Midbrain (tissue), 1 donor: ENCODE measurements at regions not wholly inside any gene's neighbourhood (a gene's known extent, or its start where the extent isn't known, plus 50 kb on each side); places are given as distances from the start of the nearest gene placed in this dataset.
"Not testable (repeated sequence)": the region's sequence is repeated elsewhere in the genome, so short reads cannot be mapped to it uniquely, and the experiment has no call there.

Experiments
- DNase-seq: peaks from one replicate; lab custom pipeline; 2025; lab: John Stamatoyannopoulos, UW

DNA sequence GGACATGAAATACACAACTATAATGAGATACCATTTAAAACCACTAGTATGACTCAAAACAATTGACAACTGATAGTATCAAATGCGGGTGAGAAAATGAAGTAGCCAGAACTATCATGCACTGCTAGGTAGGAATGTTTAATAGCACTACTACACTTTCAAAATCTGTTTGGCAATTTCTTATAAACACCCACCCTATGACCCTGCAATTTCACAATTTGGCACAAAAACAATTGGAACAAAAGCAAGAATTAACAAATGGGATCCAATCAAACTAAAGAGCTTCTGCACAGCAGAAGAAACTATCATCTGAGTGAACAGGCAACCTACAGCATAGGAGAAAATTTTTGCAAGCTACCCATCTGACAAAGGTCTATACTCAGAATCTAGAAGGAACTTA is 431.2 kb upstream of the GYPC start:
- no peak for DNase-seq

DNA sequence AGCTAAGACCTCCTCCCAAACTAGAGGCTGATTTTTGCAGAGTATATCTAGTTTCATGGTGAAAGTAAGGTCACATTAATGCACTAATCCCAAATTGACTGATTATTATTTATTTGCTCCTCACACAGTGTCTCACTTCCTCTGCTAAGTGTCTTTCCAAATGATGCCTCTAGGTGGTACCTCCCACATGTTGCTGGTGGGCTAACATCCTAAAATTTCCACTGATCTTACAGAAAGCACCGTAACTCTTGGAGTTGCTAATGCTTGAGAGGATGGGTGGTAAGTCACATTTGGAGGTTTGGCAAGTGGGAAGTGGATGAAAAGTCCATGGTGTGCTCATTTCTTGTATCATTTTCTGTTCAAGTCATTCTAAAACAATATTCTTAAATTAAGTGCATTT is 428.7 kb upstream of the GYPC start:
- DNase-seq = no peak

DNA sequence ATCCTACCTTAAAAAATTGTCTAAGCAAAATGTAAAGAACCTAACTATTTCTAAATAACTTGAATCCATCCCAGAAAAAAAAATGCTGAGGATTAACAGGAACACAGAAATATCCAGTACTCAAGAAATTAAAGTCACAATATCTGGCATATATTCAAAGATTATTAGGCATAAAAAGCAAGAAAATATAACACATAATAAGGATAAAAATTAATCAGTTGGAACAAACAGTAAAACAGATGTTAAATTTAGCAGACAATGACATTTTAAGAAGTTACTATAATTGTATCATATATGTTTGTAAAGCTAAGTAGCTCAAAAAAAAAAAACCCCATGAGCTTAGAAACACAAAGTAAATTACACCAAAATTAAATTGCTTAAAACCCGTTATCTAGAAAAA is 427.4 kb upstream of the GYPC start:
- DNase-seq = no peak

DNA sequence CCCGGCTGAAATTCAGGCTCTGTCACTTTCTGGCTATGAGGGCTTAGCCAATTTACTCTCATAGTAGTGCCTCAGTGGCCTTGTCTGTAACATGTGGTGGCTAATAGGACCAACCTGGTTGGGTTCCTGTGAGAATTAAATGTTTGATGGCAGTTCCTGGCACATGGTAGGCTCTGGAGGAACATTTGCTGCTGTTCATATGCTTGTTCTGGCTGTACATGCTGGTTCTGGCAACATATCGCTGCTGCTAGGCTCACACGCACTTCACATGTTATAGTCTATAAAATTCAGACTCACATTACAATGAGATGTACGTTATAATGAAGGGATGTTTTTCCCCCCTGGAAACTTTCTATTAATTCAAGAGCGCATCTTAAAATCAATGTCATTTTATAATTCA is 417.7 kb upstream of the GYPC start:
- DNase-seq = no peak

DNA sequence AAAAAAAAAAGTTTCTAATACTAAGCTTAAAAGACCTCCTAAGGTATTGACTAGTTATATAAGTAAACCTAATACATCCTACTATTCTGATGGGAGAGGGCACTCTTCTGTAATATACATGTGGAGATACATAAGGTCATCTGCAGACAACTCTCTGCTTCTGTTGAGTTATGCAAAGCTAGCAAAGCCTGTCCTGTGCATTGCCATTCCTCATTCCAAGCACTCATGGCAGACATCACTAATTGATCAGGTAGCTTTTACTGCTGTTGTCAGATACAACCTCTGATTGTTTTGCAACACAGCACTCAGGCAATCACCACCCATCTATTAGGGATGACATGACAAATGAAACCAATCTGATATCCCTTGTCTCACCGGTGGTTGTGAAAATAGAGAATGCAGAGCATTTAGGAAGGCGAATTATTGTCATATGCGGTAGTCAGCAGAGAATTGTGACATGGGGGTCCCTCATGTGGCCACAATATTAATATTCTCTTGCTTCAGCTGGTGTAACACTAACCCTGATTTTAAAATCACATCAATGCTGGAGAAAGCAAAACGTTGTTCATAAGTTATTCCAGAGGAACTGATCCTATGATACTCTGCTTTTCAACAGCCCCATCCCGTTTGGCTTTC is 416.5 kb upstream of the GYPC start:
- DNase-seq = no peak

GRCh38 chr2:126241001-126241400 is 415.0 kb upstream of the GYPC start:
- no peak for DNase-seq

DNA sequence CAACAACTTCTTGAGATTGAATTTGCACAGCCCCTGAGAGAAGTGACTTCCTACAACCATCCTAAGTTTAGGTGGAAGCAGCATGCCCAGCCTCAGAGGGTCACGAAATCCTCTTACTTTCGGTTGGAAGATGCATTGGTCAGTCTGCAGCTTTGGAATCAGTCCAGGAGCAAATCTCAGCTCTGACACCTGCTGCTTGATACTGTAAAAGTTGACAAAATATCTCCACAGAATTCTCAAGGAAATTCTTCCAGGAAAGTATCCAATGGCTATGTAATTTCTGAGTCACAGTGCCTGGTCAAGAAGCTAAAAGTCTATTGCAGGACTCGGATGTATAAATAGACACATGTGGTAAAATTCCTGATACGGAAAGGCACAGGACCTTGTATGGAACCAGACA is 414.5 kb upstream of the GYPC start:
- DNase-seq = no peak

DNA sequence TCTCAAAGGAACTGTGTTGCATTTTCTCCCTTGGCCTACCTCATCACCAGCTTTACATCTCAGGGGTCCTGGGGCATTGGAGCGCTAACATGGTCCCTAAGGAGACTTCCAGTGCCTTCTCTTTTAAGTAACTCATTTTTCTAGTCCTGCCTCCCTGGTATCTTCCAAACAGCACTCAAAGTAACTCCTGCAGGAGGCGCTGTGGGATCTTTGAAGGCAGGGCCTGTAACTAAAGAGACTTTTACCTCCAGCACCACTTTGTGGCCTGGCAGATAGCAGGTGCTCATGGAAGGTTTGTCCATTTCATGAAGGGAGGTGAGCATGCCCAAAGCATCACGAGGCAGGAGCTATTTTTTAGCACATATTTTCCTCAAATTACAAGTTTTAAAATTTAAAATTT is 411.0 kb upstream of the GYPC start:
- no peak for DNase-seq

- DNase-seq = no peak
These were observed 402.3 kb upstream of the GYPC start for GRCh38 chr2:126253669-126254068.

DNA sequence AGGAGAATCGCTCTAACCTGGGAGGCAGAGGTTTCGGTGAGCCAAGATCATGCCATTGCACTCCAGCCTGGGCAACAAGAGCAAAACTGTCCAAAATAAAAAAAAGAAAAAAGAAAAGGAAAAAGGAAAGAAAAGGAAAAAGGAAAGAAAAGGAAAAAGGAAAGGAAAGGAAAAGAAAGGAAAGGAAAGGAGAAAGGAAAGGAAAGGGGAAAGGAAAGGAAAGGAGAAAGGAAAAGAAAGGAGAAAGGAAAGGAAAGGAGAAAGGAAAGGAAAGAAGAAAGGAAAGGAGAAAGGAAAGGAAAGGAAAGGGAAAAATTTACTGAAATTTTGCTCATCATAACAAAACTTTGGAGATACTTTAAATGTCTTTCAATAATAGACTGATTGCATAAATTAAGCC is 391.3 kb upstream of the GYPC start:
- no peak for DNase-seq

DNA sequence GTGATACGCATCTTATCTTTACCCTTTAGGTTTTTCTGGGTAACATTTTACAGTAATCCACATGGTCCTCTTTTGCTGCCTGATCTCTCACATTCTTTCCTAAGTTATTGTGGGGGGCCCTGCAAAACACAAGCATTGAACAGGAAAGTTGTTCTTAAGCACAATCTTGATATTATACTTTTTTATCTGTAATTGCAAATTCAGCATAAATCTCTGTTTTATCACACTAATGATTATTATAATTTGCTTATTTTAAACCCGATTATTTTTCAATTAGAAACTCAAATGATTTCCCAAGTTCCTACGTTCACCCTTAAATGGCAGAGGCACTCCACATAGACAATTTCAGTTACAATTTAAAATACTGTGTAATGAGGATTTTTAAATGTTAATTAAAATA is 386.0 kb upstream of the GYPC start:
- no peak for DNase-seq

DNA sequence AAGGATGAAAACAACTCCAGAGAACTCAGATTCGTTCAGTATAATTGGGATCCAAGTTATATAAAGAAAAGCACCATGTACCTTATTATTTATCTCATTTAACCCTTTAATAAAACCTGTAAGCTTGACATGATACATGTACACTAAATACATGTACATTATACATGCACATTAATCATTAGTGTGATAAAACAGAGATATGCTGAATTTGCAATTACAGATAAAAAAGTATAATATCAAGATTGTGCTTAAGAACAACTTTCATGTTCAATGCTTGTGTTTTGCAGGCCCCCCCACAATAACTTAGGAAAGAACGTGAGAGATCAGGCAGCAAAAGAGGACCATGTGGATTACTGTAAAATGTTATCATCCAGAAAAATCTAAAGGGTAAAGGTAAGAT is 385.4 kb upstream of the GYPC start:
- no peak for DNase-seq

- no peak for DNase-seq
These were observed 383.6 kb upstream of the GYPC start for GRCh38 chr2:126272401-126272800.

GRCh38 chr2:126275098-126275497 is 380.9 kb upstream of the GYPC start:
- DNase-seq = no peak

- not testable (repeated sequence) for DNase-seq
These were observed 379.7 kb upstream of the GYPC start for GRCh38 chr2:126276268-126276667.

DNA sequence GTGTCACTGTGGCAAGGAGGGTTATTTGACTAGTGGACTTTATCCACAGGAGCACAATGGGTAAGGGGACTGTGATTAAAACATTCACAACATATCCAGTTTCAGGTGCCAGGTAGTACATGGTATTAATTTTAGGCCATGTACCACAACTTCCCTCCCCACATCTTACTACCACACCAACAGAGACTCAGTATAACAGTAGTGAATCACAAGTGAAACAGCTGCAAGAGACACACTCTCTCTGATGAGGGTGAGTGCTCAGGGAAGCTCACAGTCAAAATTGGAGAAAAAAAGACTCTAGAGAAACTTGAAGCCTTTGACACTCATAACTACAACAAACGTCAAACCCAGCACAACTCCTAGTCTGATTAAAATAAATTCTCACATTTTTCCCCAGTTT is 367.6 kb upstream of the GYPC start:
- no peak for DNase-seq

GRCh38 chr2:126293962-126294361 is 362.0 kb upstream of the GYPC start:
- DNase-seq = not testable (repeated sequence)

DNA sequence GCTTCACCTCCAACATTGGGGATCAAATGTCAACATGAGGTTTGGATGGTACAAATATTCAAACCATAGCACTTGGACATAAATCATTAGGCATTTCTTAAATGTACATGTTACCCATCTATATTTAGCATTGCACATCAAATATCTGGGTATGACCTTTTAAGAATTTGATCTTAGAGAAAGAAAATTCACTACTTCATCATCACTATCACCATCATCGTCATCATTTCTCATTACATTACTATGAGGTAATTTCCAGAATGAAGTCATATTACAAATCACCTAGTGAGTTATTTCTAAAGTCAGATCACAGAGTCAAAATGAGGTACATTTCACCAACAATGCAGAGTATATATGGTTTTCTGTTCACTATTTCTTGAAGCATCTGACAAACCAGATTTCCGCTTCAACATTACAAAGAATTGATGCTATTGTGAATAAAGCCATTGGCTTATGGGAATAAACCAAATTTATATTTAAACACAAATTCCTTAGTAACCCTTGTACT is 356.4 kb upstream of the GYPC start:
- DNase-seq = no peak

GRCh38 chr2:126300348-126300747 is 355.6 kb upstream of the GYPC start:
- DNase-seq = no peak

GRCh38 chr2:126302043-126302442 is 353.9 kb upstream of the GYPC start:
- DNase-seq = no peak

DNA sequence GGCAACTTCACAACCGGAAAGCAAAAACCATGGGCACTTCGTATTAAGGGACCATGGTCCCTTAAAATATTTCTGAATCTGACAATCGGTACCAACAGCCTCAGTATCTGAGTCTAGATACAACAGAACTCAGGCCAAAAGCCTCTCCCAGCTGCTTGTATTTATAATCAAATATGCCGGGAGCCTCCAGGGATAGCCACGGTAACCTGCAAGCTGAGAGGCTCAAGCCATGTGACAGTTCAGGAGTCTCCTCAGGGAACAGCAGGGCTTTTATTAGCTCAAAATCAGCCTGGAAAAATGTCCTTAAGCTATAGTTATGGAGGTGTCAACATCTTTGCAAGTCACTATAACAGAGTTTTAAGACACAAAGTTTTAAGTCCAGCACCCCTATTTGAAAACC is 352.8 kb upstream of the GYPC start:
- DNase-seq = no peak

- DNase-seq = no peak
These were observed 351.8 kb upstream of the GYPC start for GRCh38 chr2:126304154-126304553.

- DNase-seq = no peak
These were observed 349.4 kb upstream of the GYPC start for GRCh38 chr2:126306539-126306938.

- no peak for DNase-seq
These were observed 348.2 kb upstream of the GYPC start for GRCh38 chr2:126307740-126308139.

DNA sequence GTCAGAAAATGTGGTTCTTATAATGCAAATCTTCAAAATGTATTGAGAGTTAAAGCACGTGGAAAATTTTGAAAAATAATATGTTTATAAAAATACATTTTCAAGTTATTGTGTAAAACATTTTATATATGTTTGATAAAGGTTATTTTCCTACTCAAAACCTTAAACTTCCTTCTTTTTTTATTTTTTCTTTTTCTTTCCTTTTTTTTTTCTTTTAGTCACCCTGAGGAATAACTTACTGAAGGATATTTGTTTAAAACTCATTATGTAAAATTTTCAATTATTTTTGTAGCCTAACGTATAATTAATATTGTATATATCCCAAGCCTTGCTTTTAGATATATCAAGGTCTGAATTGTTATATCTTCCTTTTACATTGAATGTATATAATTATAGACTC is 346.8 kb upstream of the GYPC start:
- DNase-seq = no peak
